Immature natural killer cell (primary cell): ENCODE measurements at regions not wholly inside any gene's neighbourhood (a gene's known extent, or its start where the extent isn't known, plus 50 kb on each side); places are given as distances from the start of the nearest gene placed in this dataset.

Experiments used
- DNase-seq, 3 donors: peaks; one replicate each; pipeline ENCODE4 v3.0.0; 2022; ENCODE audit warnings: mixed read lengths in 1 of 3
- H3K27ac Mint-ChIP-seq, 6 donors: one replicate each; pipeline ENCODE4 v1.8.0; 2020; ENCODE audit warnings: mixed read lengths in 6 of 6, mild to moderate bottlenecking in 5 of 6, inconsistent platforms in 4 of 6, moderate library complexity in 3 of 6
- H3K27me3 Mint-ChIP-seq, 3 donors: one replicate each; pipeline ENCODE4 v1.8.0; 2020 to 2021; ENCODE audit warnings: low read depth in 3 of 3, mild to moderate bottlenecking in 3 of 3, mixed read lengths in 3 of 3, moderate library complexity in 3 of 3, inconsistent platforms in 1 of 3
- H3K36me3 Mint-ChIP-seq, 3 donors: one replicate each; pipeline ENCODE4 v1.8.0; 2020; ENCODE audit warnings: mixed read lengths in 3 of 3, inconsistent platforms in 2 of 3, mild to moderate bottlenecking in 2 of 3
- H3K4me1 Mint-ChIP-seq, 2 donors: one replicate each; pipeline ENCODE4 v1.8.0; 2020; ENCODE audit warnings: inconsistent platforms in 2 of 2, mild to moderate bottlenecking in 2 of 2, mixed read lengths in 2 of 2, moderate library complexity in 1 of 2
- H3K4me3 Mint-ChIP-seq, 5 donors: one replicate each; pipeline ENCODE4 v1.8.0; 2020; ENCODE audit warnings: mild to moderate bottlenecking in 5 of 5, mixed read lengths in 5 of 5, inconsistent platforms in 3 of 5, moderate library complexity in 3 of 5
- H3K9me3 Mint-ChIP-seq, 6 donors: one replicate each; pipeline ENCODE4 v1.8.0; 2020; ENCODE audit warnings: mild to moderate bottlenecking in 6 of 6, mixed read lengths in 6 of 6, inconsistent platforms in 4 of 6, moderate library complexity in 3 of 6

DNA sequence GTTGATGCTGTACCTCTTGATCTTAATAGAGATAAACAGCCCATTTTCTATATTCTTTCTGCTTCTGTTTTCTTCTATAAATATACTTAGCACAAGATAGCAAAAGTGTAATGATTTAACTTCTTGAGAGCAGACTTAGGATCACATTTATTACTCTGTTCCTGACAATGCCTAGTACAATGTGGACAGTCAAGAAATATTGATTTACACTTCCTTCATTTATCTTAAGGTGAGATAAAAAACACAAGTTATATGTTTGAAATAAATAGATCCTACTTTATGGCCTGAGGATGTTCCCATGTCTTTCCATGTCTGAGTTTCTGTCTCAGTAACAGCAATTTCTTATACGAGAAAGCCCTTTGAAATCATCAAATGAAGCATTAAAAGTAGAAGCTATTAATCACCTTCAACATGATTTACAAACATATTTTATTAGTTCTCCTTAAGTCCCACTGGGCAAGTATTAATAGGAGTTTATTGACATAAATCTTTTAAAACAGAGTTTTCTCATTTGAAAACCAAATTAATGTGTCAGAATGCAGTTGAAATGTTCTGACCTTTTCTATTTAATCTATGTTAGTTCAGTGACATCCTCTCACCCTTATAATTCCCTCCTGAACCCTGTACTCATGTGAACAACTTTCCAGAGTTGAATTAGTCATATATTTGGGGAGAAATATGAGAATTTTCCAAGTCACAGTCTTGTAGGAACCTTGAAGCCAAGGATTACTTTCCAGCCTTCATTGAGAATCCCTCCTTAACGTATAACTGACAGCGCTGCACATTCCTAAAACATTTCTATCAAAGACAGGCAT, 1611.7 kb upstream of the TENM4 start:
- H3K27me3 Mint-ChIP-seq, result no peaks in the 10 kb centered on the region
- H3K36me3 Mint-ChIP-seq, result peaks cover 0 to 3% (median 0%) of the 10 kb centered on the region in 3 donors
- DNase-seq, result no peak
- peaks cover 5 to 29% (median 13%) of the 10 kb centered on the region in 6 donors for H3K9me3 Mint-ChIP-seq
- H3K27ac Mint-ChIP-seq, result no peak overlapping the region
- H3K4me1 Mint-ChIP-seq, result no peaks in the 10 kb centered on the region
- H3K4me3 Mint-ChIP-seq, result no peak overlapping the region

- no peak for DNase-seq
- H3K9me3 Mint-ChIP-seq, result peaks cover 11 to 61% (median 23%) of the 10 kb centered on the region in 6 donors
- no peaks in the 10 kb centered on the region for H3K27me3 Mint-ChIP-seq
- H3K4me1 Mint-ChIP-seq, result no peaks in the 10 kb centered on the region
- H3K4me3 Mint-ChIP-seq, result no peak overlapping the region
- H3K36me3 Mint-ChIP-seq, result no peaks in the 10 kb centered on the region
- H3K27ac Mint-ChIP-seq, result no peak overlapping the region
Observed at GRCh38 chr11:81039916-81040524, 1599.2 kb upstream of the TENM4 start.

DNA sequence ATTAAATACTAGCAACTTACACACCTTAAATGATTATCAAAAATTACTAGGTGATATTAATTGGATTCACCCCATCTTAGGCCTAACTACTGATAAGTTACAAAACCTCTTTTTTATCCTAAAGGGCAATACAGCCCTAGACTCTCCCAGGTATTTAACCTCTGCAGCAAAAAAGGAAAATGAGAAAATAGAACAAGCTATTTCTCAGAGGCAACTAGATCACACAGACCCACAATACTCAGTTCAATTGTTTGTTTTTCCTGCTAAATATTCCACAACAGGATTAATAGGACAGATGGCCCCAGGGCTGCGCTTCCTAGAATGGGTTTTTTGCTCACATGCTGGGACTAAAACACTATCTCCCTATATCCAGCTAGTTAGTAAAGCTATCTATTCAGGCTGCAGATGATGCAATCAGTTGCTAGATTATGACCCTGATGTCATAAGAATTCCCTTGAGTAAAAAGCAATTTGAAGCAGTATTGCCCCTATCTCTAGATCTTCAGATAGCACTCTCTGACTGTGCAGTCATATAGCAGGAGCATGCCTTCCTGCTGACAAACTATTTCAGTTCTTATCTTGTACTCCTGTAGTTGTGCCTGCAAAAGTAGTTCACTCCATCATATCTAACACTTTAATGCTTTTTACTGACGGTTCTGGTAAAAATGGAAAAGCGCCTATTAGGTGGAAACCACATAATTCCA, 1595.5 kb upstream of the TENM4 start:
- no peak for DNase-seq
- Mint-ChIP-seq H3K9me3 (peaks cover 17 to 74% (median 34%) of the 10 kb centered on the region in 6 donors), H3K4me1 (no peaks in the 10 kb centered on the region), H3K4me3 (no peak overlapping the region), H3K36me3 (peaks cover 0 to 3% (median 3%) of the 10 kb centered on the region in 3 donors), H3K27me3 (no peaks in the 10 kb centered on the region), H3K27ac (no peak overlapping the region)

DNA sequence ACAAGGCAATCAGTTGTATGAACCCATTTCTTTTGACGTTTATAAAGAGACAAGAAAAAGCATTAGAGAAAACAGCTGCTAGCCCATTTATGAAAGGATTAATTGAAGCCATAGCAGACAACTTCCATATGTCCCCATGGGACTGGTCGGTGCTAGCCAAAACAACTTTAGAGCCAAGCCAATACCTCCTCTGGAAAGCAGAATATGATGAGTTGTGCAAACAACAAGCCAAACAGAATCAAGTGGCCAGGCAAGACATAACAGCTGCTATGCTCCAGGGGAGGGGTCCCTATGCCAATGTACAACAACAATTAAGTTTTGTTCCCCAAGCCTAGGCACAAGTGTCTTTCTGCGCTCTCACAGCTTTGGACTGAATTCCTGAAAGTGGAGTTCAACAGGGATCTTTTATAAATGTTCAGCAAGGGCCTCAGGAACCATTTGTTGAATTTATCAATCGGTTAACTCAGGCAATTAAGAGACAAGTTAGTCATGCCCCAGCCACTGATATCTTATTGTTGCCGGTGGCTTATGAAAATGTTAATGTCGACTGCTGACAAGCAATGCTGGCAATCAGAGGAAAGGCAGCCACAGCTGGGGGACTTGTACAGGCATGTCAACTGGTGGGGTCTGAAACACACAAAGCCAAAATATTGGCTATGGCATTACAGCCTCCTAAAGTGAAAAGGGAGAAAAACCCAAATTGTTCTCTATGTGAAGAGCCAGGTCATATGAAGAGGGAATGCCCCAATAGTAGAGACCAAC, 1593.1 kb upstream of the TENM4 start:
- no peak overlapping the region for H3K4me3 Mint-ChIP-seq
- H3K27ac Mint-ChIP-seq, result no peak overlapping the region
- H3K4me1 Mint-ChIP-seq, result no peaks in the 10 kb centered on the region
- H3K27me3 Mint-ChIP-seq, result no peaks in the 10 kb centered on the region
- peaks cover 10 to 68% (median 35%) of the 10 kb centered on the region in 6 donors for H3K9me3 Mint-ChIP-seq
- H3K36me3 Mint-ChIP-seq, result peaks cover 0 to 3% (median 3%) of the 10 kb centered on the region in 3 donors
- DNase-seq, result no peak

GRCh38 chr11:81032906-81033305, 1592.1 kb upstream of the TENM4 start:
- Mint-ChIP-seq H3K36me3 (peaks cover 0 to 3% (median 3%) of the 10 kb centered on the region in 3 donors), H3K4me3 (no peak overlapping the region), H3K9me3 (peaks cover 14 to 70% (median 37%) of the 10 kb centered on the region in 6 donors), H3K27ac (no peak overlapping the region), H3K27me3 (no peaks in the 10 kb centered on the region), H3K4me1 (no peaks in the 10 kb centered on the region)
- DNase-seq, result no peak

DNA sequence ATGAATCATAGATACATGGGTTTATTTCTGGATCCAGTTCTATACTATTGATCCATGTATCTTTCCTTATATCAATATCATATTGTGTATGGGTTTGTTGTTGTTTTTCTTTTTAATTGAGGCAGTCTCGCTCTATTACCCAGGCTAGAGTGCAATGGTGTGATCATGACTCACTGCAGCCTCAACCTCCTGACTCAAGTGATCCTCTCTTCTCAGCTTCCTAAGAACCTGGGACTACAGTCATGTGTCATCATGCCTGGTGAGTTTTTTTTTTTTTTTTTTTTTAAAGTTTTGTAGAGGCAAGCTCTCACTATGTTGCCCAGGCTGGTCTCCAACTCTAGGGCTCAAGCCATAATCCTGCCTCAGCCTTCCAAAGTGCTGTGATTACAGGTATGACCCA, 1589.4 kb upstream of the TENM4 start:
- Mint-ChIP-seq H3K4me1 (no peaks in the 10 kb centered on the region), H3K27ac (no peak overlapping the region), H3K36me3 (peaks cover 0 to 3% (median 3%) of the 10 kb centered on the region in 3 donors), H3K27me3 (no peaks in the 10 kb centered on the region), H3K9me3 (peaks cover 5 to 46% (median 28%) of the 10 kb centered on the region in 6 donors), H3K4me3 (no peak overlapping the region)
- no peak for DNase-seq

DNA sequence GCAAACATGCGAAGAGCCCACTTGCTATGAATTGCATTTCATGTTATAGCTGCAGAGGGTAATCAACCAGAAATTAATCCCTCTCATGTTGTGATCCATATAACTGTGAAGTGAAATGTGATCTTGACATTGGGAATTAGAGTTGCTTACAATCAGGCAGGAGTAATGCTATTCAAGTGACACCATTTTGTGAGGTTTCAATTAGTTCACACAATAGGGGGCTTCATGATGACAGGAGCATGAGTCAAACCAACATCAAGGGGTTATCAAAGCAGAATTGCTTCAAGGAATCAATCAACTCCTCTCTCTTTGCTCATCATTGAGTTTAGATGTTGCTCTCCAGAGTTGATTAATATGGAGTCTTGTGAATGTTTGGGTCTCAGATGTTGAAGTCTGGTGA, 1585.2 kb upstream of the TENM4 start:
- peaks cover 2 to 28% (median 14%) of the 10 kb centered on the region in 6 donors for H3K9me3 Mint-ChIP-seq
- no peaks in the 10 kb centered on the region for H3K36me3 Mint-ChIP-seq
- no peak overlapping the region for H3K4me3 Mint-ChIP-seq
- H3K27me3 Mint-ChIP-seq, result no peaks in the 10 kb centered on the region
- no peak overlapping the region for H3K27ac Mint-ChIP-seq
- no peaks in the 10 kb centered on the region for H3K4me1 Mint-ChIP-seq
- no peak for DNase-seq

- Mint-ChIP-seq H3K36me3 (no peaks in the 10 kb centered on the region), H3K4me3 (no peak overlapping the region), H3K27ac (no peak overlapping the region), H3K9me3 (peaks cover 10 to 29% (median 17%) of the 10 kb centered on the region in 6 donors), H3K4me1 (no peaks in the 10 kb centered on the region), H3K27me3 (peaks cover 0 to 1% (median 0%) of the 10 kb centered on the region in 3 donors)
- no peak for DNase-seq
Observed at GRCh38 chr11:81022057-81022456, 1581.2 kb upstream of the TENM4 start.

- Mint-ChIP-seq H3K9me3 (peaks cover 1 to 24% (median 20%) of the 10 kb centered on the region in 6 donors), H3K27ac (no peak overlapping the region), H3K4me3 (no peak overlapping the region), H3K4me1 (no peaks in the 10 kb centered on the region), H3K36me3 (peaks cover 0 to 4% (median 0%) of the 10 kb centered on the region in 3 donors), H3K27me3 (peaks cover 0 to 3% (median 0%) of the 10 kb centered on the region in 3 donors)
- no peak for DNase-seq
Observed at GRCh38 chr11:81010631-81011030, 1569.8 kb upstream of the TENM4 start.

- H3K4me3 Mint-ChIP-seq, result no peak overlapping the region
- H3K27ac Mint-ChIP-seq, result no peak overlapping the region
- DNase-seq, result no peak
- H3K4me1 Mint-ChIP-seq, result no peaks in the 10 kb centered on the region
- peaks cover 0 to 15% (median 8%) of the 10 kb centered on the region in 6 donors for H3K9me3 Mint-ChIP-seq
- H3K27me3 Mint-ChIP-seq, result no peaks in the 10 kb centered on the region
- peaks cover 0 to under 1% (median 0%) of the 10 kb centered on the region in 3 donors for H3K36me3 Mint-ChIP-seq
Observed at GRCh38 chr11:81007046-81007445, 1566.2 kb upstream of the TENM4 start.

- no peak for DNase-seq
- Mint-ChIP-seq H3K36me3 (no peaks in the 10 kb centered on the region), H3K27ac (no peak overlapping the region), H3K27me3 (no peaks in the 10 kb centered on the region), H3K4me1 (no peaks in the 10 kb centered on the region), H3K9me3 (peaks cover 0 to 11% (median 7%) of the 10 kb centered on the region in 6 donors), H3K4me3 (no peak overlapping the region)
Observed at GRCh38 chr11:81005595-81005994, 1564.8 kb upstream of the TENM4 start.

GRCh38 chr11:81004576-81004975, 1563.7 kb upstream of the TENM4 start:
- Mint-ChIP-seq H3K4me1 (no peaks in the 10 kb centered on the region), H3K27me3 (no peaks in the 10 kb centered on the region), H3K36me3 (no peaks in the 10 kb centered on the region), H3K4me3 (no peak overlapping the region), H3K9me3 (peaks cover 0 to 11% (median 7%) of the 10 kb centered on the region in 6 donors), H3K27ac (no peak overlapping the region)
- no peak for DNase-seq

DNA sequence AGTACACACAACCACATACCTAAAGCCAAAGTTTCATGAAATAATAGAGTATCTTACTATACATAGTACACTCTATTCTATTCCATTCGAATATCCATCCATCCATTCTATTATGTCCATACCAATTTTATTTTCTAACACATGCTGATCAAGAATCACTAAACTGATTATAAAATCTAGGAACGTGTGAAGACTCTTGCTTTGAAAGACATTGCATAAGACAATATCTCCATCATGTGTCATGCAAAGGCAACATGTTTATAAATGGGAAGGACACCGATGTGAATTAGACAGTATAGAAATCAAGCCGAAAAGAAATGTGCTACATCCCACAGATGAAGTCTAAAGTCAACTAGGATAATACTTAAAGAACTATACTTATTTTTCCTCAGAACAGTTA, 1561.5 kb upstream of the TENM4 start:
- H3K4me3 Mint-ChIP-seq, result no peak overlapping the region
- no peaks in the 10 kb centered on the region for H3K36me3 Mint-ChIP-seq
- no peaks in the 10 kb centered on the region for H3K4me1 Mint-ChIP-seq
- no peak for DNase-seq
- peaks cover 0 to 2% (median 0%) of the 10 kb centered on the region in 3 donors for H3K27me3 Mint-ChIP-seq
- peaks cover 0 to 22% (median 5%) of the 10 kb centered on the region in 6 donors for H3K9me3 Mint-ChIP-seq
- no peak overlapping the region for H3K27ac Mint-ChIP-seq
